ENCODE measurements at regions not wholly inside any gene's neighbourhood (a gene's known extent, or its start where the extent isn't known, plus 50 kb on each side); places are given as distances from the start of the nearest gene placed in this dataset.
"Not testable (repeated sequence)": the region's sequence is repeated elsewhere in the genome, so short reads cannot be mapped to it uniquely, and the experiment has no call there.

- no peak for DNase-seq (ENCODE audit: low read depth)
These were observed 573.4 kb upstream of the RAG2 start for GRCh38 chr11:37171451-37171850.

- DNase-seq (ENCODE audit: low read depth): no peak
These were observed 572.3 kb upstream of the RAG2 start for GRCh38 chr11:37170311-37170710.

- not testable (repeated sequence) for DNase-seq (ENCODE audit: low read depth)
These were observed 547.4 kb upstream of the RAG2 start for GRCh38 chr11:37145434-37145833.

- no peak for DNase-seq (ENCODE audit: low read depth)
These were observed 544.6 kb upstream of the RAG2 start for GRCh38 chr11:37142591-37142990.

- DNase-seq (ENCODE audit: low read depth): no peak
These were observed 543.7 kb upstream of the RAG2 start for GRCh38 chr11:37141707-37142106.

GRCh38 chr11:37135606-37136005, 537.6 kb upstream of the RAG2 start:
- not testable (repeated sequence) for DNase-seq (ENCODE audit: low read depth)

GRCh38 chr11:37134637-37135036, 536.6 kb upstream of the RAG2 start:
- no peak for DNase-seq (ENCODE audit: low read depth)

- DNase-seq (ENCODE audit: low read depth): no peak
These were observed 526.3 kb upstream of the RAG2 start for GRCh38 chr11:37124384-37124783.

- DNase-seq (ENCODE audit: low read depth): no peak
These were observed 517.9 kb upstream of the RAG2 start for GRCh38 chr11:37115963-37116362.

- DNase-seq (ENCODE audit: low read depth): no peak
These were observed 512.3 kb upstream of the RAG2 start for GRCh38 chr11:37110385-37110784.

GRCh38 chr11:37109286-37109585, 511.2 kb upstream of the RAG2 start:
- DNase-seq (ENCODE audit: low read depth): no peak

GRCh38 chr11:37108436-37109285, 510.6 kb upstream of the RAG2 start:
- no peak for DNase-seq (ENCODE audit: low read depth)

- no peak for DNase-seq (ENCODE audit: low read depth)
These were observed 509.8 kb upstream of the RAG2 start for GRCh38 chr11:37107831-37108230.

- DNase-seq (ENCODE audit: low read depth): no peak
These were observed 509.4 kb upstream of the RAG2 start for GRCh38 chr11:37107415-37107814.

GRCh38 chr11:37105427-37105826, 507.4 kb upstream of the RAG2 start:
- DNase-seq (ENCODE audit: low read depth): no peak

GRCh38 chr11:37104380-37104779, 506.3 kb upstream of the RAG2 start:
- DNase-seq (ENCODE audit: low read depth): no peak

GRCh38 chr11:37100008-37100407, 502.0 kb upstream of the RAG2 start:
- no peak for DNase-seq (ENCODE audit: low read depth)

- no peak for DNase-seq (ENCODE audit: low read depth)
These were observed 494.5 kb upstream of the RAG2 start for GRCh38 chr11:37092487-37092886.

GRCh38 chr11:37089439-37089838, 491.4 kb upstream of the RAG2 start:
- no peak for DNase-seq (ENCODE audit: low read depth)

- DNase-seq (ENCODE audit: low read depth): no peak
These were observed 490.5 kb upstream of the RAG2 start for GRCh38 chr11:37088573-37088910.

GRCh38 chr11:37087650-37088572, 489.9 kb upstream of the RAG2 start:
- no peak for DNase-seq (ENCODE audit: low read depth)

GRCh38 chr11:37078521-37078920, 480.5 kb upstream of the RAG2 start:
- DNase-seq (ENCODE audit: low read depth): no peak

- no peak for DNase-seq (ENCODE audit: low read depth)
These were observed 478.8 kb upstream of the RAG2 start for GRCh38 chr11:37076866-37077265.
